ENCODE measurements at regions not wholly inside any gene's neighbourhood (a gene's known extent, or its start where the extent isn't known, plus 50 kb on each side); places are given as distances from the start of the nearest gene placed in this dataset.

DNA sequence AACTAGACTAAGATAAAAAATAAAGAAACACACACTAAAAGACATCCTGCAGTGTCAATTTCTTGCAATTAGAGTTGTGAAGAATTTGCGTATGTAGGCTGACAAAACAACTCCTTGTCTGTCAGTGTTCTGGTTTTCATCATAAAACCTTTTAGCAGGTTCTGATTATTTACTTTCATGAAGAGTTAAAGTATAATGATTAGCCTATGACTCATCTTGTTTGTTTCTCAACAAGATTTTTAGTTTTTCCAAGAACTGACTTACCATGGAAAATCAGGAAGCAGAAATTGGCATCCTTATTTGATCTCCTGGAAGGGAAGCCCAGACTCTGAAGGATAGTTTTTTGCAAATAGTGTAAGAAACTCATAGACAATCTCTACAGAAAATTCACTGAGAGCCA, 848.7 kb upstream of the PCDH9 start:
- no peak for DNase-seq (ENCODE audit: low spot score)
- in situ Hi-C loops (cut with MboI; ENCODE audit: low pct_unique_long_range_greater_than_20kb, low sequenced_read_pairs, unreplicated experiment): no loop called here
- TF ChIP-seq CTCF (IDR thresholded peaks at IDR 0.05; ENCODE audit: extremely low read depth, insufficient read depth, missing control alignments): no peak

- TF ChIP-seq CTCF (IDR thresholded peaks at IDR 0.05; ENCODE audit: extremely low read depth, insufficient read depth, missing control alignments): no peak
- in situ Hi-C loops (cut with MboI; ENCODE audit: low pct_unique_long_range_greater_than_20kb, low sequenced_read_pairs, unreplicated experiment): no loop called here
These were observed 848.3 kb upstream of the PCDH9 start for GRCh38 chr13:68078469-68078868.

DNA sequence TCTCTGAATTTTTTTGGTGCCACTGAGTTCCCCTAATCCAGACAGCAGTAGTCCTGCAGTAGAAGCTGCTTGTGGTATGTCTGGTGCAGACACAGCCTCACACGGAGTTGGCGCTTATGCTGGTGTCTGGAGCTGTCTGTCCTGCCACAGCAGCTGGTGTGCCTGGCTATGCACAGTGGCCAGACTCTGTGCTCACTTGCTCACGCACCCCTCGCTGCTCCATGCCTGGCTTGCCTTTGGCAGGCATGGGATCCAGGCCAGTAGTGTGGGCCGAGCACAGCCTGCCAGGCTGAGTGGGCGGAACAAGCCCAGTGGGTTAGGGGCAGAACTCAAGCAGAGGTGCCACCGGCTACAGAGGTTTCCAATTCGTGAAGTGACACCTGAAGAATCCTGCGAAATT, 845.9 kb upstream of the PCDH9 start:
- DNase-seq (ENCODE audit: low spot score): no peak
- no peak for TF ChIP-seq CTCF (IDR thresholded peaks at IDR 0.05; ENCODE audit: extremely low read depth, insufficient read depth, missing control alignments)
- in situ Hi-C loops (cut with MboI; ENCODE audit: low pct_unique_long_range_greater_than_20kb, low sequenced_read_pairs, unreplicated experiment): no loop called here

More at GRCh38 chr13:68078469-68078868, 848.3 kb upstream of the PCDH9 start:
- DNase-seq (ENCODE audit: low spot score): no peak

DNA sequence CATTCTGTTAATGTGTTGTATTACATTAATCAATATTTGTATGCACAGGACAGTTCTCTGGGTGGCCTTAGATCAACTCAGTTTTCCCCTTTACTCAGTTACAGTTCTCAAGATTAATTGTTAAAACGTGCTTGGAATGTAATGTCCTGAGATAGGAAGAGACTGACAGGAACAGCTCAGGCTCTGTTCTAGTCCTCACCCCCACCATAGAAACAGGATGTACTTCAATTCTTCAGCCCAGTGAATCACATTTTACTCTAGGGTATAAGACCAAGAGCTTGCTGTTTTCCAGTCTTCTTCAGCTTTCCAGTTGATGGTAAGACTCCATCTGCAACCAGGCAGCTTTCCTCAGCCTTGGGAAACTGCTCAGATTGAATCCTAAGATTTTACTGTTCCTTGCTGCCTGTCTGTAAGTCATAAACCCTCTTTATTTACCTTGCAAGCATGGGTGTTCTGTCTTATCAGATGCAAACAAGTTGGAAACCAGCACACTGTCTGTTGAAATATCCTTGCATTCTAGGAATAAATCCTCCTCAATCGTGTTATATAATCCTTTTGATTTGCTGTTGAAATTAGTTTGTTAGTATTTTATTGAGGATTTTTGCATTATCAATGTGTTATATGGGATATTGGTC, 836.9 kb upstream of the PCDH9 start:
- in situ Hi-C loops (cut with MboI; ENCODE audit: low pct_unique_long_range_greater_than_20kb, low sequenced_read_pairs, unreplicated experiment): no loop called here
- no peak for DNase-seq (ENCODE audit: low spot score)
- TF ChIP-seq CTCF (IDR thresholded peaks at IDR 0.05; ENCODE audit: extremely low read depth, insufficient read depth, missing control alignments): no peak

DNA sequence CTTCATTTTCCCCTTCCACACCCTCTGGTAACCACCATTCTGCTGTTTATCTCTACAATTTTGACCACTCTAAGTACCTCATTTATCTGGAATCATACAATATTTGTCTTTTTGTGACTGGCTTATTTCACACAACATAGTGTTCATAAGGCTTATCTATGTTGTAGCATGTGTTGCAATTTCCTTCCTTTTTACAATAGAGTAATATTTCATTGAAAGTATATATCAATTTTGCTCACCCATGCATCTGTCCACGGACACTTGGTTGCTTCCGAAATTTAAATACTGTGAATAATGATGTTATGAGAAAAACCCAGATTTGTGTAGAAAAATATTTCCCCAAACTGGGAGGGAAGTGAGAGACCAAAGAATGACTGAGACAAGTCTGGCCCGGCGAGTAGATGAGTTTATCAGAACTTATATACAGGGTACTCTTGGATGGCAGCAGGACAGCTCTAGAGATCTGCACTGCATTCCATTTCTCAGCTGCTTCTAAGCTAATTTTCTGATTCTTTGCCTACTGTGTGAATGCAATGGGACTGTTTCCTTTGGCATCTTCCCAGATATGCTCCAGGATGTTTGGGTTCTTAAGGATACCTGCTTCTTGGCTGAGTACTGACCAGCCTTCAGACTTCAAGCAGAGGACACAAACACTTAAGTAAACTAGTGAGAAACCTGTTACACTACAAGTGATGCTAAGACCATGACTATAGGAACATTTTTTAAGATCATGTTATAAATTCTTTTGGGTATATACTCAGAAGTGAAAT, 834.0 kb upstream of the PCDH9 start:
- DNase-seq (ENCODE audit: low spot score): no peak
- no peak for TF ChIP-seq CTCF (IDR thresholded peaks at IDR 0.05; ENCODE audit: extremely low read depth, insufficient read depth, missing control alignments)
- in situ Hi-C loops (cut with MboI; ENCODE audit: low pct_unique_long_range_greater_than_20kb, low sequenced_read_pairs, unreplicated experiment): no loop called here

- no peak for TF ChIP-seq CTCF (IDR thresholded peaks at IDR 0.05; ENCODE audit: extremely low read depth, insufficient read depth, missing control alignments)
- DNase-seq (ENCODE audit: low spot score): no peak
- in situ Hi-C loops (cut with MboI; ENCODE audit: low pct_unique_long_range_greater_than_20kb, low sequenced_read_pairs, unreplicated experiment): no loop called here
These were observed 833.0 kb upstream of the PCDH9 start for GRCh38 chr13:68063181-68063580.

Data from GM13977 (cell line).